IPS-NIHi7 (cell line): ENCODE measurements at regions not wholly inside any gene's neighbourhood (a gene's known extent, or its start where the extent isn't known, plus 50 kb on each side); places are given as distances from the start of the nearest gene placed in this dataset.
"Not testable (repeated sequence)": the region's sequence is repeated elsewhere in the genome, so short reads cannot be mapped to it uniquely, and the experiment has no call there.

Experiments
- DNase-seq: peaks from one replicate; pipeline ENCODE4 v3.0.0; 2012; ENCODE audit warnings: mixed read lengths; ENCODE audit errors: extremely low spot score

DNA sequence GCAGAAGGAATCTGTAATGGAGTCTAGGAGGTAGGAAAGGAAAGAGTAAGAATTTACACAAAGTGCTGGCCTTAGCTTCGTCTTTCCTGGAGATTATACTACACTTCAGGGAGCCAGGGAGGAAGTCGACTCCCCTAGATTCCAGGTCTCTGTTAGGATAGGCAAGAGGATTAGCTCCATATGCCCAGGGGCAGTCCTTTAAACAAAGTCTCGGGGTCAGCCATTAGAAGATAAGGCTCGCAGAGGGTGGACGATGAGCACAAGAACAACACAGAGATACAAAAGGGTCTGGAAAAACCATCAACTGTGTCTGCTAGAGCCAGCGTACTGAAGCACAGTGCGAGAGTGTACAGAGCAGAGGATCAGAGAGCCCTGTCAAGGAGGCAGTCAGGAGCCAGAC, 344.7 kb upstream of the TNC start:
- peak; percentile 37 for DNase-seq

DNA sequence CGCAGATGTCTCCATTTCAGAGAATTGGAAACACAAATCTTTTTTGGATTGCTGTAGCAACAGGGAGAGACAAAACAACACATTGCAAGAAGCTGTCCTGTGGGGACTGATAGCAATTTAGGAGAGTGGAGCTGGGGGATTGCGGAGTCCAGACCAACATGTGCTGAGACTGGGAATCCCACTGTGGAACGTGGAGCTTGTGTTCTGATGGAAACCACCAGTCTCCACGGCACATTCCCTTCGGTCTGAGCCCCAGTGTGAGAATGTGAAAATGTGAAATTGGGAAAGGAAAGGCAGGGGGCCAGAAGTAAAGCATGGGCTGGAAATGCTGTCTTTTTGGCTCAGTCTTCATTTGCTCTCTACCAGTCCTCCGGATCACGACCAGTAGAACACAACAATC, 348.8 kb upstream of the TNC start:
- no peak for DNase-seq

DNA sequence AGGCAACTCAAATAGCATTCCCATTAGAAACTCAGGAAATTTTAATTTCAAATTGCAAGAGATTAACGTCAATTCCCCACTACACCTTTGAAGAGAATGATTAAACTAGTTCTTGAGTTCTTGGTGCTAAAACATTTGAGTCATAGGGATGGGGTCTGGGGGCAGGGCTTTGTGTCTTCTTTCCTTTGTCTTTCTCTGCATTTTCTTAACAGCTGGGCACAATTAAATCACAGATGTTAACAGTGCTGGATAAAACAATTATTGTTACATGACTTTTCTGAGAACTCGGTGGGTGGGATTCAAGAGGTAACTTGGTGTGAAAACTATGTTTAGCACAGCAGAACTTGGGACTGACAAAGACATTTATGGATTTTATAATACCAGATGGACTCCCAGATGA, 351.9 kb upstream of the TNC start:
- no peak for DNase-seq

DNA sequence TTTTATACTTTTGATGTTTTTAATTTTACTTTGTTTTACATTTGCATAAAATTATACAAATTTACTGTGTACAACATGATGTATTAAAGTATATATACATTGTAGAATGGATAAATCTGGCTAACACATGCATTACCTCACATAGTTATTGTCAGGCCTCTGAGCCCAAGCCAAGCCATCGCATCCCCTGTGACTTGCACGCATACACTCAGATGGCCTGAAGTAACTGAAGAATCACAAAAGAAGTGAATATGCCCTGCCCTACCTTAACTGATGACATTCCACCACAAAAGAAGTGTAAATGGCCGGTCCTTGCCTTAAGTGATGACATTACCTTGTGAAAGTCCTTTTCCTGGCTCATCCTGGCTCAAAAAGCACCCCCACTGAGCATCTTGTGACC, 355.1 kb upstream of the TNC start:
- not testable (repeated sequence) for DNase-seq

DNA sequence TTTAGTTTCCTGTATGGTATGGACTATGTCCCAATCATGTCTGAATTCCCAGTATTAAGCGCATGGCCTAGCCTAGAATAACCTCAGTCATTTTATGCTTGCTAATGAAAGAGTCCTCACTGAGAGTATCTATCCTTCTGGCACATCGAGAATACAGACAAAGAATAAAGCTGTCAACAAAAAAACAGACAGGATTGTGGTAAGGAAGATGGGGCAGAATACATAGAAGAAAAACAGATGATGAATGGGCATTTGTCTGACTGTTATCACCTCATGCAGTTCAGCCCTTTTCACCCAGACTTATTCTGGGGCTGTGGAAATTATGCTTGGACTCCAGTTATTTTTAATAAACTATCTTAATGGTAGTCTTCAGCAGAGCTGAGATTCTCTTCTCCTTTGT, 363.8 kb upstream of the TNC start:
- DNase-seq: no peak

DNA sequence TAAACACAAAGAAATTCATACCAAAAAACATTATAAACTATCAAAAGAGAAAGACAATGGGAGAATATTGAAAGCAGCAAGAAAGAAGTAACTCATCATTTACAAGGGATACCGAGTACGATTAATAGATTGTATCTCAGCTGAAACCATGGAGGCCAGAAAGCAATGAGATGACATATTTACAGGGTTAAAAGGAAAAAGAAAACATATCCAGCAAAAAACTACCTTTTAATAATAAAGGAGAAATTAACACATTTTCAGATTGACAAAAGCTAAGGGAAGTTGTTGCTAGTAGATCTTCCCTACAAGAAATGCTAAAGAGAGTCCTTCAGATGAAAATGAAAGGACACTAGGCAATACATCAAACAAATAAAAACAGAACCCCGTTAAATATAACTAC, 364.8 kb upstream of the TNC start:
- no peak for DNase-seq

DNA sequence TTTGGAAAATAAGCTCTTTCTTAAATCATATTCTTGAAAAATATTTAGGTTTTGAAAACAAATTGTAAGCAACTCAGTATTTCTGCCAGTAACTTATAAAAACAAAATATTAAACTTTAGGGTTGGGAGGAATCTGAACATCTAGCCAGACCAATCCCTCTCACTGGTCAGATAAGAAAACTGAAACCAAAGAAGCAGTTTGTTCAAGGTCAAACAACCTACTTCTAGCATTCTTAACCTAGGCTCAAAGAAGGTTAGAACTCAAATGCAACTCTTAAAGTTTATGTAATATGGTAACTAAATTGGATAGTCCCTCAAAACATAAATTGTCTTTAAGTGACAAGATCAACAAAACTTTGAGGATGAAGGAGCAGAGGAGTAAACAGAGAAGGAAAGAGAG, 374.9 kb upstream of the TNC start:
- no peak for DNase-seq

DNA sequence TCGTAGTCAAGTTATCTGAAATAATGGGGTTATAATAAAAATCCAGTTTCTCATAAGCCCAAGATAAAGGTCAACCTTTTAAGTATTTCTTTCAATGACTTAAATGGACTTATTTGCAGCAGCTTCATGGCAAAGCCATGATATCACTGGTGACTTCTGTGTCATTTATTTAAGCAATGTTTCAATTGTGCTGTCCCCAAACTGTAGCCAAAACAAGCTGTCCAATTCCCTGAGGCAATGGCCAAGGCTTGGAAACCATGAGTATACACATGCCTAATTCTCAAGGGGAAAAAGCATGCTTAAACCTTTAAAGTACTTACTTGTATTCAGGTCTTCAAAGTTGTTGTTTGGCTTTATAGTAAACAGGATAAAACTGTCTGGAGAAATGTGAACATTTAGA, 376.4 kb upstream of the TNC start:
- DNase-seq: no peak

DNA sequence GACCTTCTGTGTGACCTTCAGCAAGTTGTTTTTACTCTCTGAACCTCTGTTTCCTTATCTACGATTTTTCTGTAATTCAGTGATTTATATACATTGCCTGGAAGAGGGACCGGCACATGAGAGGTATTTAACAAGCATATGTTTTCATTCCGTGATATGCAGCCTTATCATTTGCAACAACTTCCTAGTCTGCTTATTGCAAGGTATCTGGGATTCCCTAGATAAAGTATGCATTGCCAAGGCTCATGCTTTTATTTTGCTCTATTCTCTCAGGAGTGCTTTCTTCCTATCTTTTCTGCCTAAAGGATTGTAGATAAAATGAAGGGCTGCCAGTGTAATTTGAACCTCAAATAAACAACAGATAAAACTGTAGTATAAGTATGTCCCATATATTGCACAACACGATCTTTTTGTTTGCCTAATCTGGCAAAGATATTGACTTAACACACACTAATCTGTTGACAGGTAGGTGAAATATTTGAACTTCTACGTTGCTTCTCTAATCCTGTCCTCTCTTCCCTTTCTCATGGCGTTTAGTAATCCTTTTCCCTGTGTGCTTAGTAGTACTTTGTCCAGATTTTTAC, 377.2 kb upstream of the TNC start:
- DNase-seq: no peak

DNA sequence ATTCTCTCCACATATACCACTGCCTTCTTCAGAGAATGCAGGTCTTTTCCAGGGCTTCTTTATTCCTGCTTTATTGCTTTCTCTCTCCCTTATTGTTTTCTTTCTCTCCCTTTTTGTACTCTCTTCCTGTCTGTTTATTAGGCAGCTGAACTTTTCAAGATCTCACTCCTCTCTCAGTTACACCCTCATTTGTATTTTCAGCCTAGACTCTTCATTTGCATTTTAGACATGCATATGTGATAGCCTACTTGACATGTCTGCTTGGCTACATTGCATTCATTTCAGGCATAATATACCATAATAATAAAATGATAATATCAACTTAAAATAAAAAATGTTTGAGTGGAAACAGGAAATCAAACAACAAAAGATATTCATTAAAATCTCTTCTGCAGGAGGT, 377.9 kb upstream of the TNC start:
- no peak for DNase-seq

DNA sequence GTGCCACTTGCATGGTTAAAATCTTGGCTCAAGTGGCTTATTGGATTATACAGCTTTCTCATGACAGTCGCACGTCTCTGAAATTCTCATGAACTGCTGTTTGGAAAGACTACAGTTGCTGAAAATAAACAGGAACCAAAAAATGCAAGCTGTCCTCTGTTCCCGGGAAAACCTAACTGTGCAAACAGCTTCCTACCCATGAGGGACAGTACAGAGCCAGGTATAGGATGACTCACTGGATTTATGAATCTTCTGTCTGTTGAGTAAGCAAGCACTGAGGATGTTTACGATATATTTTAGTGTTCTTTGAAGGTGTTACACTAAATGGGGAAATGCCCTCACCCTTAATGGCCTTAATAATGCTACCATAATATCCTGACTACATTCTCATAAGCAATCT, 380.3 kb upstream of the TNC start:
- no peak for DNase-seq

DNA sequence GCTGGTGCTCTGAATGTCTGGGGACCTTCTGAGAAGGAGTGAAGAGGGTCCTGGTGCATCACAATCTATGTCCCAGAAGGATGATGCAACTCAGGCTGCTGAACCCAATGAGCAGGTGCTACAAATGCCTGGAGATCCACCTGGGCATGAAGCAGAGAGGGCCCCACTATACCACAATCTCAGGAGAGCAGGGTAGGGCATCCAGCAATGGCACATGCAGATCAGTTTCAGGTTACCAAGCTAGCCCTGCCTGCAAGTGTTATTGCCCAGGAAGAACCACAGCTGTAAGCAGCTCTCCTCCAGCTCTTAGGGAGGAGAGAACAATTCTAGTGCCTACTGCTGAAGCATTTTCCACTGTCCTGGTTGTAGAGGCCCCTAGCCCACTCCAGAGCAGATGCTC, 389.2 kb upstream of the TNC start:
- DNase-seq: no peak

DNA sequence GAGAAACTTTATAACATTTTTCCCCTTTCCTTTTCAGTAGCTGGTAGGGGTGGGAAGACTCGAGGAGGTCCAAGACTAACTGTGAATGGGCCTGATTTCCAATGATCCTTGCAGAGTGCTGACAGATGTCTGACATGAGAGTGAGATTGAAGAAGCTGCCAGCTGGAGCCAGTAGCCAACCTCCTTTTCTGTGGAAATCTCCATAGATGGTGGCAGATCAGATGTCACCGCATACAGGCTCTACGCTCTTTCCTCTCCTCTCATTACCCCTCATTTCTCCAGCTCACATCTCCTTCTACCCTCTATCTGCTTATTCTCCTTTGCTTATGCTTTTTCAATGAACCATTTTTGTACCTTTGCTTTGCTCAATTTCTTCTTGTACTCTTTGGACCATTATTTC, 395.2 kb upstream of the TNC start:
- DNase-seq: no peak

DNA sequence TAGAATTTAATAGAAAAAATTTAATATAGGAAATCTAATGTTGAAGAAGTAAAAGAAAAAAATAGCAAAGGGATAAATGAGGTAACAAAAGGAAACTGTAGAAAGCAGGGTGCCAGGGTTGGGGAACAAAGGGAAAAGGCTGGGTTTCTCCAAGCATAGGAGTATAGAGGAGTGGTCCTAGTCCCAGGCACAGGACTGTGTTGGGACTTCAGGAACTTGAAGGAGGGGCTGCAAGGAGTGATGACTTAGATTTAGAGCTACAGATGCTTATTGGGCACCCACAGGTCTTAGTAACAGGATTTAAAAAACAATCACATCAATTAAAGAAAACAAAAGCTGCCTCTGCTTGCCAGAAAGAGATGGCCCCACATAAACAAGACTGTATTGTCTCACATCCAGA, 396.5 kb upstream of the TNC start:
- peak; percentile 27 for DNase-seq

DNA sequence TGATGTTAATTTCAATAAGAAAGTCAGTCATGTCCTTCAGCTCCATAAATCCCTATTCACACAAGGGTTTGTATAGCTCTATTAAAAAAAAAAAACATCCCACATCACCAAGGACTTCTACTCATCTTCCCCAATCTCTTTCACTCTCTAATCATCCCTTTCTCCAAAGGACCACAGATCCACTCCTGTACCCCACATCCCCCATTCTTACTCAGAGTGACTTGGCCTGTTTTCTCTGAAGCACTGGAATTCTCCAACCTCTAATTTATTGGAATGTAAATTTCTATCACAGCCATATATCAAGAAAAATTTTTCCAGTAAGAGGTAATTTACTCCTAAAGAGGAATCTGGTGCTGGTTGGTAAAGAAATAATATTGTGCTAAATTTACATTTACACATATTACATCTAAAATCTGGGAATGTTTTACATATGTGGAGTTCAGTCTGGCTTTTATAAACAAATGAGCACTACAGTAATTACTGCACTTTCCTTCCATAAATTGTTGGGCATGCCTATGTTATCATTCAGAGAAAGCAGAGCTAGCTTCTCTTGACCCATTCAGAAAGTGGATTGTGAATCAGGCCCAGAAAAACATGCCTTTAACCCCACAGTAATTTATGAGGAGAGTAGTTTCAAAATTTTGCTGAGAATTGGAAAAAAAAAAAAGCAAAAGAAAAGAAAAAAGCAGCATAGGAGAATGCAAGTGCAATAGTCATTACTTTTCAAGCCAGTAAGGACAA, 399.5 kb upstream of the TNC start:
- no peak for DNase-seq

DNA sequence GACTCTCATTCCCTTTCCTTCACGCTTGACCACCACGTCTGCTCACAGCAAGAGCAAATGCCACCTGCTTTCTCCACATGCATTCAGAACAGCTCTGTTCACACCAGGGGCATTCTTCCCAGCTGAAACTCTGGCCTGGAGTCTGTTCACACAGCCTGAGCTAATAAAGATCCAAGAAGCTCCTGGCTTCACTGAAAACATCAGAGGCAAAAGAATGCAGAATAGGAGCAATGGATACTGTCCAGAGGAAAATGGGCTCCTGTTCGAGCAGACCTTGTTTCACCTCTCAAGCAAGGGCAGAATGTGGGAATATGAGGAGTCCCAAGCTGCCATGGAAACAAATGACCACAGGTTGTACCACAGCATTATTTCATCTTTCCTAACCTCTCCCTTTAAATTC, 402.7 kb upstream of the TNC start:
- DNase-seq: no peak

DNA sequence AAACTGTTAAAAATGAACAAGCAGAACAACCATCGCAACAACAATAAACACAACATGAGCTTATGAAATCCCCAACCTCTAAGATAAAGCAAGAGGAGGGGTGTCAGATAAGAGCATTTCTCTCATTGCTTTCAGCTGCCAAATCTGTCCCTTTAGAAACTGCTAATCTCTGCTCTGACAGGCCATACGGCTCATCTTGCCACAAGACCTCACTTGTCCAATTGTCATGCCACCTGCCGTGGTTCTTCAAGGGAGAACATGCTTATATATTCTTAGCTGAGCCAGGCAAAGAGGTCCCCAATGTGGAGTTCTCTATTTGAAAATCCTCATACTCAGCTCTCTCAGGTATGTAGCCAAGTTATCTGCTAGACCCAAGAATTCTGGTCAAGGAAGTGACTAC, 405.0 kb upstream of the TNC start:
- no peak for DNase-seq

DNA sequence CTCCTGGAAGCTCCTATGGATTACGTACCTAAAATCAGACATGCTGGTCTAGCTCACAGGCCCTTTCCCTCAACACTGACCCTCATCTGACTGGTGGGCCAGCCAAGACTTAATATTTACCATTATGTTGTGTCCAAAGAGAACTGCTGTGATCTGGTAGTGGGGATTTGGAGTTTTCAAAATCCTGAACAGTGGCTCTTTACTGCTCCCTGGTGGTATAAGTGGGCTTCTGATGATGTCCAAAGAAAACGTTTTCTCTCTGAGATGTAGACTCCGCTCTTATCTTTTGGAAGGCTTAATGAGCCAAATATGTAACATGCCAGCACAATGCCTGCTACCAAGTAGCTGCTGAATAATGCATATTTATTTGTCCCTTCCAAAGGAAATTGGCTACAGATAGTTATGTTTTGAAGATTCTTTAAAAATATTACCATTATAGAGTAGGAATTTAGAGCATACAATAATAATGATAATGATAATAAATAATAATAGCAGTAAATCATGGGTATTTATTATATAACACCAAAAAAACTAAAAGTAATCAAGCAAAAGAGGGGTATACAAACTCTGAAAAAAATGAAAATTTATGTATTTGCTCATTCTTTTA, 406.6 kb upstream of the TNC start:
- peak; percentile 72 for DNase-seq

DNA sequence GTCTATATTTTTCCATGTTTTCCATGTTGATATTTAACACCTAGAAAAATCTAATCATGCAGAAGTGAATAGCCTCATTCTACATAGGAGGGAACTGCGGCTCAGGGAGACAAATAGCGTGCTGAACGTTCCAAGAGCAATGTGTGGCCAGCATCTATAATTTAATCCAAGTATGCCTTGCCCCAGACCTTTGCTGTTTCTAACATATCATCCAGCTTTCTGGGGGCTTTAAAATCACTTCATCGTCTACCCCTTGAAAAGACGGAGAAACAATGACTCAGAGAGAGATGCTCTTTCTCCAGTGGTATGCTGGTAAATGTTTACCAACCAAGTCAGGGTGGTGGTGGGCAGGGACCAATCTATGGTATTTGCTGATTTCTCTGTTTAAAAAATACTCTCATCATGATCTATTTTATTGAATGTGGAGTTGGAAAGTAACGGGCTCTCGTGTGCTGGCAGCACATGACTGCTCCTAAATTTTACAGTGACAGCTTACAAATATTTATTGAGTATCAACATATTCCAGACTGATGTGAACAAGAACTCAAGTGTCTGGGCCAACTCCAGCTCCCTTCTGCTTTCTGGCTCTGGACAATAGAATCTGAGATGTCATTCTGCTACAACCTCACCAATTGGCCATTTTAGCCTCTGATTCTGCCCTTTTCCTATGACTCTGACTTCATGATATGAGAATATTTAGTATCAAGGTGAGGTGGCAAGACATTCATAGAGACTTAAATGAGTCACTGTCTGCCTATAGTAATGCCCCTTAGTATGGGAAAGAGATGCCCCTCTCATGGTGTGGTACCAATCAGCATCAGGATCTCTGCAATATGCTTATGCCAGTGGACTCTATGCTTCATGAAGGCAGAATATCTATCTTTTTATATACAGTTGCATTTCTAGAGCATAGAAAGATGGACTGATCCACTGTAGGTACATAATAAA, 407.4 kb upstream of the TNC start:
- DNase-seq: no peak

DNA sequence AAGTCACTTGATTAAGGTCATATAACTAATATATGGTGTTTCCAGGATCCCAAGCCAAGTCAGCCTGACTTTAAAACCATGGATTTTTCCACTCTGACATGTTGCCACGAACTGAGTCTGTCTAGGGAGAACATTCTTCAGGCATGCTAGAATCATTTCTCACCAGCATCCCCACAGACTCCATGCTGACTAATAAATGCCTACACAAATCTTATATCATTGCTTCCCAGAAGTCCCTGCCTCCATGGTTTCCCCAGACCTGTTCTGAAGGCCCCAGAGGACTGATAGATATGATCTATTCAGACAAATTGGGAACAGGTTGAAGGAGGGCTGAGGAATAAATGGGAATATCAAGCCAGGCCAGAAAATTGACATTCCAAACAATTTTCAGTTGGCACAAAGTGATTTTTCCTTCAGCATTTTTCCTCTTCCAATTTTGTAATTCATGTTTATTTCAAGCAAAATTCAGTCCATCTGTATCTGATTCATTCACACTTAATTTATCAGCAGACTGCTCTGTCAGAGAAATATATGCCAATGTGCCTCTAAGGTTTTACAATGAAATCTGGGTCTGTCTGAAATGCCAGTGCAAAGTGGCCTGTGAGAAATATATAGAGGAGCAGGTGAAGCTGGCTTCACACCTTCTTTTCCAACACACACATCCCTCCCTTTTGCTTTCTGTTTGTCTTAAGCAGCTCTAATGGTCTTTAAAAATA, 413.6 kb upstream of the TNC start:
- no peak for DNase-seq

DNA sequence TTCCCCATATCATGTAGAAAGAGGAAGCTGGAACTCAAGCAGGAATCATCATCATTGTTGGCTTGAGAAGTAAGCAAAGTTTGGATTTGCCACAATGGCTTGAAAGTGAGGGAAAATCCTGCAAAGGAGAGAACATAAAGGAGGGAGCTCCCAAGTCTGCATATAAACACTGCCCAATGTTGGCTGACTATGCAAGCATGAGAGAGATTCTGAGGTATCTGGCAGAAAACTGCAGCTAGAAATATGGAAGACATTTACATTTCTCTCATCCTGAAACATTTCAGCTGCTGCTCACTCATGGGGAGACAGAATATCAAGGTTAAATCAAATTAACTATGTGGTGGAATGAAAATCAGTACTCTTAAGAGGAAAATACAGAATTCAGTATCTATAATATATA, 415.6 kb upstream of the TNC start:
- no peak for DNase-seq

DNA sequence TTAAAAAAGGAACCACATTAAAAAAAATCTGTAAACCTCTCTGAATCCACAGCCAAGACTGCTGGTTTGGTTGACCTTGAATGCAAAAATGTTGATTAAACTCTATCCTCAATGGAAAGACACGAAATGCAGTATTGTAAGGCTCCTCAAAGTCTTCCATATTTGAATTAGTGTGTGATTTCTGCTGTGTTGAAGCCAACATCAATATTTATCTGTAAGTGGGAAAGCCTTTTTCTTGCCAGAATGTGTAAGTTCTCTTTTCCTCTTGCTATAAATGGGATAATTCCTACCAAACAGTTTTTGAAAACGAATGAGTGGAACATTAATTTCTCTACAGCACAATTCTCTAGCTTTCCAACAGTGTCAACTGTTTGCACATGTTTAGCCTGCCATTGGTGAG, 422.1 kb upstream of the TNC start:
- no peak for DNase-seq
